Transverse colon (tissue), 3 donors: ENCODE measurements at regions not wholly inside any gene's neighbourhood (a gene's known extent, or its start where the extent isn't known, plus 50 kb on each side); places are given as distances from the start of the nearest gene placed in this dataset.

ENCODE experiments used
- CTCF ChIP-seq, 5 experiments: fragments of 200-600 bp in 3 of 5; fragments of 450-650 bp in 2 of 5; sonication (generic) in 3 of 5; IDR thresholded peaks; 1 replicate in 2 of 5; 2 replicates in 3 of 5; pipeline ENCODE4 v1.5.1; 2016 to 2017; ENCODE audit warnings: antibody characterized with exemption in 5 of 5, inconsistent platforms in 3 of 5, mild to moderate bottlenecking in 2 of 5, moderate library complexity in 1 of 5
- EP300 ChIP-seq: sonication (generic); formaldehyde crosslinking; IDR thresholded peaks from one replicate; pipeline ENCODE4 v1.6.1; 2017; ENCODE audit warnings: antibody characterized with exemption, low read depth

GRCh38 chr4:164357957-164358356 lies 396.0 kb upstream of the SMIM31 start:
- no peak for TF ChIP-seq CTCF (IDR thresholded peaks at IDR 0.05)
- no peak for TF ChIP-seq EP300
